HT-29 (cell line): ENCODE measurements at regions not wholly inside any gene's neighbourhood (a gene's known extent, or its start where the extent isn't known, plus 50 kb on each side); places are given as distances from the start of the nearest gene placed in this dataset.
"Not testable (repeated sequence)": the region's sequence is repeated elsewhere in the genome, so short reads cannot be mapped to it uniquely, and the experiment has no call there.

Source experiments
- DNase-seq: peaks from one replicate; pipeline ENCODE4 v3.0.0-alpha.2; 2015; ENCODE audit warnings: low spot score

DNA sequence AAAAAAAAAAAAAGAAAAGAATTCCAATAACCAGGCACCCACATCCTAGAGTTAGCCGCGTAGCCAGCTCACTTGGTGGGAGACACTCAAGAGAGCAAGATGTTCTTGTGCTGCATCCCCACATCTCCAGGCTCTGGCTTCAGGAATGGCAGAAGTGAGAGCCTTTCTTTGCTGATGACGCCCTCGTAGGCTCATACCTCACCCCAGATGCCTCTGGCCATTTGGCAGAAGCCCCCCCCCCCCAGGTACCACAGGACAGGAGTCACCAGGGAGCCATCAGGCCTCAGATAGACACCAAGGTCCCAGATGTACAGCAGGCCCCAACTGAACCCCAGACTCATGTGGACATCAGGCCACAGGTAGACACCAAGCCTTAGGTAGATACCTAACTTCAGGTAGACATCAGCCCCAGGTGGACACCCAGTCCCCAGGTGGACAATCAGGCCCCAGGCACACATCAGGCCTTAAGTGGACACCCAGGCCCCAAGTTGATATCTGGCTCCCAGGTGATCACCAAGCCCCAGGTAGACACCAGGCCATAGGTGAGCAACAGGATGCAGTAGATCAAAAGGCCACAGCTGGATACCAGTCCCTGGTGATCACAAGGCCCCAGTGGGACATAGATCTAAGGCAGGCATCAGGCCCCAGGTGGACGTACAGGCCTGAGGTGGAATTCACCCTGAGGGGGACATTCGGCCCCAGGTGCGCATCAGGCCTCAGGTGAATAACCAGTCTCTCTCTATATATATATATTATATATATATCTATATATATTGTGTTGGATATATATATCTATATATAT lies 202.5 kb downstream of the POTEM start:
- DNase-seq: not testable (repeated sequence)

DNA sequence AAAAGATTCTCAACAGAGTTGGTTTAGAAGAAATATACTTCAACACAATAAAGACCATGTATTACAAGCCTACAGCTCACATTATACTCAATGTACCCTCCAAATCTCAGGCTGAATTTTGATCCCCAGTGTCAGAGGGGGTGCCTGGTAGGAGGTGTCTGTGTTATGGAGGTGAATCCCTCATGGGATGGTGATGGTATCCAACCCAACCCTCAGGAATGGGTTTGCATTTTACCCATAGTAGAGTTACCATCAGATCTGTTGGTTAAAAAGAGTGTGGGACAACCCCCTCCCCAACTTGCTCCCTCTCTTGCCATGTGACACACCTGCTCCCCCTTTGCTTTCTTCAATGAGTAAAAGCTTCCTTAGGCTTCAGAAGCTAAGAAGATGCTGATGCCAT lies 205.5 kb downstream of the POTEM start:
- DNase-seq: not testable (repeated sequence)

DNA sequence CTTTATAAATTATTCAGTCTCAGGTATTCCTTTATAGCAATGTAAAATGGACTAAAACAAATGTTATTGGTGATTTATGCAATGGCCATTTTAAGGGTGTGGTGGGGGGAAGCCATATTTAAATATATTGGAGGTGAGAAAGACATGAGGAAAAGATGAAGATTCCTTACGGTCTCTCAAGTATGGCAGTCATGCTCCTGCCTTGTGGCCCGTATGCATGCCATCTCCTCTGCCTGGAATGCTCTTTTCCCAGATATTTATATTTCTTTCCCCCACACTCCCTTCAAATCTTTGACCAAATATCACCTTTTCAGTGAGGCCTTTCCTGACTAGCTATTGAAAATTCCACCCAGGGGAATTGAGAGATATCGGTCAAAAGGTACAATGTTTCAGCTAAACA lies 206.0 kb downstream of the POTEM start:
- not testable (repeated sequence) for DNase-seq

DNA sequence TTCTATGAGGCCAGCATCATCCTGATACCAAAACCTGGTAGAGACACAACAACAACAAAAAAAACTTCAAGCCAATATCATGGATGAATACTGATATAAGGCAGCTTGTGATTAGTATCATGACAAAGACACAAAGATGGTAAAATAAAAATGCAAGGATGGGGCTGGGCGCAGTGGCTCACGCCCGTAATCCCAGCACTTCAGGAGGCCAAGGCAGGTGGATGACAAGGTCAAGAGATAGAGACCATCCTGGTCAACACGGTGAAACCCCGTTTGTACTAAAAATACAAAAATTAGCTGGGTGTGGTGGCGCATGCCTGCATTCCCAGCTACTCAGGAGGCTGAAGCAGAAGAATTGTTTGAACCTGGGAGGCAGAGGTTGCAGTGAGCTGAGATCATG lies 210.2 kb downstream of the POTEM start:
- DNase-seq: not testable (repeated sequence)

DNA sequence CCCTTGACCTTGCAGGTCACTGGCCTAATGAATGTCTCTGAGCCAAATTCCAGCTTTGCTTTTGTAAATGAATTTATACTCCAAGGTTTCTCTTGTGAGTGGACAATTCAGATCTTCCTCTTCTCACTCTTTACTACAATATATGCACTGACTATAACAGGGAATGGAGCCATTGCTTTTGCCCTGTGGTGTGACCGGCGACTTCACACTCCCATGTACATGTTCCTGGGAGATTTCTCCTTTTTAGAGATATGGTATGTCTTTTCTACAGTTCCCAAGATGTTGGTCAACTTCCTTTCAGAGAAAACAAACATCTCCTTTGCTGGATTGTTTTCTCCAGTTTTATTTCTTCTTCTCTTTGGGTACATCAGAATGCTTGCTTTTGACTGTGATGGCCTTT lies 213.1 kb downstream of the POTEM start:
- not testable (repeated sequence) for DNase-seq

DNA sequence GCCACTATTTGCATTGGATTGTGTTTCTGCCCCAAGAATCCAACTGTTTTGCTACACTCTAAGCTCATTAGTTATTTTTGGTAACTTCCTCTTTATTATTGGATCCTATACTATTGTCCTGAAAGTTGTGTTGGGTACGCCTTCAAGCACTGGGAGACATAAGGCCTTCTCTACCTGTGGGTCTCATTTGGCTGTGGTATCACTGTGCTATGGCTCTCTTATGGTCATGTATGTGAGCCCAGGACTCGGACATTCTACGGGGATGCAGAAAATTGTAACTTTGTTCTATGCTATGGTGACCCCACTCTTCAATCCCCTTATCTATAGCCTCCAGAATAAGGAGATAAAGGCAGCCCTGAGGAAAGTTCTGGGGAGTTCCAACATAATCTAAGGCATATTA lies 213.6 kb downstream of the POTEM start:
- DNase-seq: not testable (repeated sequence)

DNA sequence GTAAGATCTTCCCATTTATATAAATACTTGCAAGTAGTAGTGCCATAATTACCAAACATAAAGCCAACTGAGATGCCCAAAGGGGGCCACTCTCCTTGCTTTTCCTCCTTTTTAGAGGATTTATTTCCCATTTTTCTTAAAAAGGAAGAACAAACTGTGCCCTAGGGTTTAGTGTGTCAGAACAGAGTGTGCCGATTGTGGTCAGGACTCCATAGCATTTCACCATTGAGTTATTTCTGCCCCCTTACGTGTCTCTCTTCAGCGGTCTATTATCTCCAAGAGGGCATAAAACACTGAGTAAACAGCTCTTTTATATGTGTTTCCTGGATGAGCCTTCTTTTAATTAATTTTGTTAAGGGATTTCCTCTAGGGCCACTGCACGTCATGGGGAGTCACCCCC lies 227.9 kb downstream of the POTEM start:
- not testable (repeated sequence) for DNase-seq

DNA sequence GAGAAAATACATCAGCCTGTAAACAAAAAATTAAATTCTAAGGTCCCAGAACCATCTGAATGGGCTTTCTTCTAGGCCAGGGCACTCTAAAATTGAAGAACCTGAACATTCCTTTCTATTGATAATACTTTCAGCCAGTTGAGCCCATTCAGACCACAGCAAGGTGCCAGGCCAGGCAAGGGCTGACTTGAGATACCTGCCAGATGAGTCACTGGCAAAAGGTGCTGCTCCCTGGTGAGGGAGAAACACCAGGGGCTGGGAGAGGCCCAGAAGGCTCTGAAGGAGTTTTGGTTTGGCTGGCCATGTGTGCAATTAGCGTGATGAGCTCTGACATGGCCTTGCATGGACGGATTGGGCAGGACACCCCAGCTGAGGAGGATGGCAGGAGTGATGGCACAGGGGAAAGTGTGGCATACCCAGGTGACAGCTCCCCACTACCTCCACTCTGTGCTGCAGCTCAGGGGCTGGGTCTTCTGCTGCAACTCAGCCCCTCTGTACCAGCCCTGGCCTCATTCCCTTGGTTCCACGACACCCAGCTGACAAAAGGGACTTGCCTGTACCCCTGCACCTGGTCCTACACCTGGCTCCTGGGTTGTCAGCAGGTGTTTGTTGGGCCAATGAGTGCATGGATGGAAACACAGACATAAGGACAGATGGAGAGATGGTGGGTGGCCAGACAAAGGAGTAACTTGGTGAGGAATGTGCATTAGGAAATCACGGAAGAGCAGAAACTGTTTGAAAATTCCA lies 230.4 kb downstream of the POTEM start:
- DNase-seq: not testable (repeated sequence)

DNA sequence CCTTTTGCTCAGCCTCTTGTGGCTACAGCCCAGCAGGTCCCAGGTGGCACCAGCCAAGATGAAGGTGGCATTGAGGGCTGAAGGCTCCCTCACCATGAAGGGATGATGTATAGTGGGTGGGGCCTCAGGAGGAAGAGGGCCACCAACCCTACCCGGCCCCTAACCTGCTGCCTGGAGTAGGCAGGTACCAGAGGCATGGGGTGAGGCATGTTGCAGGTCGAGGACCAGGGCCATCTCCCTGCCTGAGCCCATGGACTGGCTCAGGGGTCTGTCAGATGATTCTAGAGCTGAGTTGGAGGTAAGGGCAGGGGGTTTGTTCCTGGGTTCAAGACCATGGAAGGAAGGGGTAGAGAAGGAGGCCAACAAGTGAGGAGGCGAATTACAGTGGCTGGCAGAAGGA lies 231.1 kb downstream of the POTEM start:
- not testable (repeated sequence) for DNase-seq

DNA sequence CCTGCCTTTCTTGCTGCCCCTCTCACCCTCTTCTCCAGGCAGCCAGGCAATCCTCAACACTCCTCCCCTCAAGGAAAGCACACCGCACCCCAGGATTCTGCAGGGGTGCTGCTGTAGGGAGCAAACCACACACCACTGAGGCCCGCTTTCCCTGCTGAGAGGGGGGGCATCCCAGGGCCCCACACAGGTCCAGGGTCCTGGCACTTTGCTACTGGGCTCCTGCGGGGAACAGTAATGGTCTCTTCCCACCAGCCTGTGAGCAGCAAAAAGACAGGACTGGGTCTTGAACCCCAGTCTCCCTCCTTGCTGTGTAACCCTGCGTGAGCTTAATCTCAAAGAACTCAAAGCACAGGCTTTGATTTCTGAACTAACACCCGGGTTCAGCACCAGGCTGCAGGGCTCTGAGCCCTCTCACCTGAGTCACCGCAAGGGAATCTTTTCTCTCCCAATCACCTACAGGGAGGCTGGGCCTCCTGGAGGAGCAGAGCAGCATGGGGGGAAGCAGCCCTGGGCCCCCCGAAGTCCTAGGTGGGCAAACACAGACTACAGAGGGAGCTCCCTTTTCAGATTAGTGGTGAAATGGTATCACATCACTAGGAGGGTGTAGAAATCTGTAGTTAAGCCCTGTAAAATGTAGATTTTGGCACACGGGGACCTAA lies 232.6 kb downstream of the POTEG start:
- not testable (repeated sequence) for DNase-seq

DNA sequence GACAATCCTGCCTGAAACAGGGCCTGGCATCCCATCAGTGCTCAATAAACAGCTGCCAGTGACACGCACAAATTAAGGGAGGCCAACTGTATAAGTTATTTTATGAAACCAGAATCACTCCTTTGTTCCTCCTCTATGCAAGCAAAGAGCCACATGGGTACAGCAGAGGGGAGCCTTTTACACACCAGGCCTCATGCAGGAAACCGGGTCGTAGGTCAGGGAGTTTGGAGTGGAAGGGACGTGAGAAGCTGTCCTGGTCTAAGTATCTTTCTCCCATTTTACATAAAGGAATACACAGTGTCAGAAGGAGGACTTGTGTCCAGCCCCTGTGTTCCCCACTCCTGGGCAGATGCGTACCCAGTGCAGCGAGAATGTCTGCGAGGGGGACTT lies 232.1 kb downstream of the POTEG start:
- not testable (repeated sequence) for DNase-seq

DNA sequence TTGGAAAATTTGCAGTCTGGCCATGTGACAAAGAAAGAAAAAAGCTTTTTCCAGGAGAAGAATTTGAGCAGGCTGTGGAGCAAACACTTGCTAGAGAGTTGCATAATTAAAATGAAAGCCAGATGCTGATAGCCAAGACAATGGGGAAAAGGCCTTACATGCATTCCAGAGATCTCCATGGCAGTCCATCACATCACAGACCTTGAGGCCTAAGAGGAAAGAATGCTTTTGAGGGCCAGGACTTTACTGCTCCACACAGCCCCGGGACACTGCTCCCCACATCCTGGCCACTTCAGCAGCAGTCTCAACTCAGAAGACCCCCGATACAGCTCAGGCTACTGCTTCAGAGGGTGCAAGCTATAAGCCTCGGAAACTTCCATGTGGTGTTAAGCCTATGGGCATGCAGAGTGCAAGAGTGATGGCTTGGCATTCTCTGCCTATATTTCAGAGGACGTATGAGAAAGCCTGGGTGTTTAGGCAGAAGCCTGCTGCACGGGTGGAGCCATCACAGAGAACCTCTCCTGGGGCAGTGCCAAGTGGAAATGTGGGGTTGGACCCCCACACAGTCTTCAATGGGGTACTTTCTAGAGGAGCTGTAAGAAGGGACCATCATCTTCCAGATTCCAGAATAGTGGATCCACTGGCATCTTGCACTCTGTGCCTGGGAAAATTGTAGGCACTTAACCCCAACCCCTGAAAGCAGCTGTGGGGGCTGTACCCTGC lies 230.7 kb downstream of the POTEG start:
- DNase-seq: not testable (repeated sequence)

DNA sequence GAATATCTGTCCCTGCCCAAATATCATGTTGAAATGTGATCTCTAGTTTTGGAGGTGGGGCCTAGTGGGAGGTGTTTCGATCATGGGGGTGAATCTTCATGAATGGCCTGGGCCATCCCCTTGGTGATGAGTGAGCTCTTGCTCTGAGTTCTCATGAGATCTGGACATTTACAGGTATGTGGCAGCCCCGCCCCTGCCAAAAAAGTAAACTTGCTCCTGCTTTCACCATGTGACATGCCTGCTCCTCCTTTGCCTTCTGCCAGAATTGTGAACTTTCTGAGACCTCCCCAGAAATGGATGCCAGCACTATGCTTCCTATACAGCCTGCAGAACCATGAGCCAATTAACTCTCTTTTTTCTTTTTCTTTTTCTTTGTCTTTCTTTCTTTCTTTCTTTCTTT lies 229.3 kb downstream of the POTEG start:
- DNase-seq: not testable (repeated sequence)

DNA sequence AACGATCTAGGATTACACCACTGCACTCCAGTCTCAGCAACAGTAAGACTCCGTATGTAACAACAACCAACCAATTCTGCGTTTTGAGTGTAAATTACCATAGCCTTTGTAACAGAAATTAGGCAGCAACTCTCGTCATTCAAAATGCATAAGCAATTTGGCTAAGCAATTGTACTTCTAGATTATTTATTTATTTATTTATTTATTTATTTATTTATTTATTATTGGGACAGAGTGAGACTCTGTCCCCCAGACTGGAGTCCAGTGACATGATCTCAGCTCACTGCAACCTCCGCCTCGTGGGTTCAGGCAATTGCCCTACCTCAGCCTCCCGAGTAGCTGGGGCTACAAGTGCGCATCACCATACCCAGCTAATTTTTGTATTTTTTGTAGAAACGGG lies 217.7 kb downstream of the POTEG start:
- DNase-seq: not testable (repeated sequence)

DNA sequence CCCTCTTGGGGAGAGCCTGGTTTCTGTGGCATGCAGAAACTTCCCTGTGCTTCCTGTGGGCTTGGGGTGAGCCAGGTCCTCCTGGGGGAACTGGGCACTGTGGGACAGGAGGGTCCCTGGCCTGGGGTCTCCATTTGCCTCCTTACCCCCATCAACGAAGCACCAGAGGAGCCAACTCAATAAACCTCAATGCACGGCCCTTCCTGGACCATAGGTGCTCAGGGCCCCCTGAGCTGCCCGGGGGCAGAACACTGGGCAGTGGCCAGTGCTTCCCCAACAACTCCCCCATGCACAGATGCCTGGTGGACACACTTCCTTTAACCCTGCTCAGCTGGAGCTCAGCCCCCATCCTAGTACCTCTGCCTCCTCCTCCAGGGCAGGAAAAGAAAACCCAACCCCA lies 214.7 kb downstream of the POTEG start:
- DNase-seq: not testable (repeated sequence)

DNA sequence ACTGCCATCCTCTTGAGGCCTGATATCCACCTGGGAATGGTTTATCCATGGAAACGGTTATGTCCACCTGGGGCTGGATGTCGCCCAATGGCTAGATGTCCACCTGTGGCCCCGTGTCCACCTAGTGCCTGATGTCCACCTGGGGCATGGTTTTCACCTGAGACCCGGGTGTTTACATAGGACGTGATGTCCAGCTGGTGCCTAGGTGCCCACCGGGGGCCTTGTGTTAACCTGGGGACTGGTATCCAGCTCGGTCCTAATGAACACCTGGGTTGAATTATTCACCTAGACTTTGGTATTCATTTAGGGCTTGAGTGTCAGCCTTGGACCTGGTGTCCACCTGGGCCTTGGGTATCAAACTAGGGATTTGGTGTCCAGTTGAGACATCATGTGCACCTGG lies 202.7 kb downstream of the POTEG start:
- not testable (repeated sequence) for DNase-seq

DNA sequence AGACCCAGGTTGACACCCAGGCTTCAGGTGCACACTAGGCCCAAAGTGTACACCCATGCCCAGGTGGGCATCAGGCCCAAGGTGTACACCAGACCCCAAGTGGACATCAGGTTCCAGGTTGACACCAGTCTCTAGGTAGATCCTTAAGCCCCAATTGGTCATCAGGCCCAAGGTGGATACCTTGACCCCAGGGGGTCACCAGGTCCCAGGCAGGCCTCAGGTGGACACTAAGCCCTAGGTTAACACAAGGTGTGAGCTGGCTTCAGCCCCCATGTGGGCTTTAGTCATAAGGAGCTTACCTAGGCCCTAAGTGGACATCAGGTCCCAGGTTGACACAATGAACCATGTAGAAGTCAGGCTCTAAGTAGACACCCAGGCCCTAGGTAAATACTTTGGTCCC lies 200.1 kb downstream of the POTEG start:
- DNase-seq: not testable (repeated sequence)

DNA sequence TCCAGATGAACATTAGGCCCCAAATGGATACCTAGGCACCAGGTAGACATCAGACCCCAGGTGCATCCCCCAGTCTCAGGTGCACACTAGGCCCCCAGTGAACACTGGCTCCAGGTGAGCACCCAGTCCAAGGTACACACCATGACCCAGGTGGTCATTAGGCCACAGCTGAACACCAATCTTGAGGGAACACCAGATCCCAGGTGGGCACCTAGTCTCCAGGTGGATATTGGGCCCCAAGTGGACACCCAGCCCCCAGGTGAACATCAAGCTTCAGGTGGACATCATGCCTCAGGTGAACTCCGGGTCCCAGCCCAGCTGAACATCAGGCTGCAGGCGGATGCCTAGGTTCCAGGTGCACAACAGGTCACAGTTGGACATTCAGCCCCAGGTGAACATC lies 196.5 kb downstream of the POTEG start:
- DNase-seq: not testable (repeated sequence)

DNA sequence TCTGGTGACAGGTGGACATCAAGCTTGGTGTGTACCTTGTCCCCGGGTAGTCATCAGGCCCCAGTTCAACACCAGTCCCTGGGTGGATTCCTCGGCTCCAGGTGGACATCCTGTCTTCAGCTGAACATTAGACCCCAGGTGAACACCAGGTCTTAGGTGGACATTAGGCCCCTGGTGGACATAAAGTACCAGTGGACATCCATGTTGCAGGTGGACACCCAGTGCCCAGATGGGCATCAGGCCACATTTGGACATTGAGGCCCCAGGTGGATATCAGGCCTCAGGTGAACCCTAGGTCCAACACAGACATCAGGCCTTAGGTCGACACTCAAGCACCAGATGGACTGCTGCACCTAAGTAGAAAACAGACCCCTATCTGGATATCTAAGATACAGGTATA lies 195.6 kb downstream of the POTEG start:
- DNase-seq: not testable (repeated sequence)

DNA sequence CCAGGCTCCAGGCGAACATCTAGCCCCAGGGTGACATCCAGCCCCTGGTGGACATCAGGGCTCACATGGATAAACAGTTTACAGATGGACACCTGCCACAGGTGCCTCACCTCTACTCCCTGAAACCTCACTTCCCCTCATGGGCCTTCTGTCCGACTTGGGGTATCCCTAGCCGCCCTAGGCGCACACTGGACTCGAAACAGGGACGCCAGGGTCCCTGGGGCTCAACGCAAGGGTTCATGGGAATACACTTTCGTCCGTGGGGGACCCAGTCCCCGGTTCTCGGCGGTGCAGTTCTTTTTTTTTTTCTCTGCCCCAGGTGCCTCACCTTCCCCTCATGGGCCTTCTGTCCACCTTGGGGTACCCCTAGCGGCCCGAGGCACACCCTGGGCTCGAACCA lies 194.2 kb downstream of the POTEG start:
- DNase-seq: not testable (repeated sequence)

DNA sequence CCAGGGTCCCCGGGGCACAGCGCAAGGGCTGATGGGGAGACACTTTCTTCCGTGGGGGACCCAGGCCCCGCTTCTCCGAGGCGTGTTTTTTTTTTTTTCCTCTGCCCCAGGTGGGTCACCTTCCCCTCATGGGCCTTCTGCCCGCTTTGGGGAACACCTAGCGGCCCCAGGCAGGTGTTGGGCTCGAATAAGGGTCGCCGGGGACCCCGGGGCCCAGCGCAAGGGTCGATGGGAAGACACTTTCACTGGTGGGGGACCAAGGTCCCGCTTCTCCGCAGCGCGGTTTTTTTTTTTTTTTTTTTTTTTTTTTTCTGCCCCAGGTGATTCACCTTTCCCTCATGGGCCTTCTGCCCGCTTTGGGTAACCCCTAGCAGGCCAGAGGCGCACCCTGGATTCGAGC lies 193.8 kb downstream of the POTEG start:
- DNase-seq: not testable (repeated sequence)

DNA sequence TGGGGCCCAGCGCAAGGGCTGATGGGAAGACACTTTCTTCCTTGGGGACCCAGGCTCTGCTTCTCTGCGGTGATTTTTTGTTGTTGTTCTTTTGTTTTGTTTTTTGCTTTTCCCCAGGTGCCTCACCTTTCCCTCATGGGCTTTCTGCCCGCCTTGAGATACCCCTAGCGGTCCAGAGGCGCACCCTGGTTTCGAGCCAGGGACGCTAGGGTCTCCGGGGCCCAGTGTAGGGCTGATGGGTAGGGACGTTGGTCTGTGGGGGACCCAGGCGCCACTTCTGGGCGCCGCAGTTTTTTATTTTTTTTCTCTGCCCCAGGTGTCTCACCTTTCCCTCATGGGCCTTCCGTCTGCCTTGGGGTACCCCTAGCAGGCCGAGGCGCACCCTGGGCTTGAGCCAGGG lies 192.7 kb downstream of the POTEG start:
- not testable (repeated sequence) for DNase-seq
